ENCODE measurements at regions not wholly inside any gene's neighbourhood (a gene's known extent, or its start where the extent isn't known, plus 50 kb on each side); places are given as distances from the start of the nearest gene placed in this dataset.

DNA sequence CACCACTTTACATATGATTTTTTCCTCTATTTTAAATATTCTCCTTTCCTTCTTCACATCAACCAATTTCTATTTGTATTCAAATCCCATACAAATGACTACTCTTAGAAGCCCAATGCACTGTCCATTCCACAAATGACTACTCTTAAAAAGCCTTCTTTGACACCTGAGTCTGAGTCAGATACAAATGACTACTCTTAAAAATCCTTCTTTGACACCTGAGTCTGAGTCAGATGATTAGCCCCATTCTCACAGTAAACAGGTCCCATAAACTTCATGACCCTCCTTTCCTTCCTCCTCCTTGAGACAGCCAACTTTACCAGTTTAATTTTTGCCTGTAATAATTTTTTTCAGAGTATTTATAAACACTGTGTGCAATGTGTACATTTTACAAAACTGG, 231.3 kb upstream of the USP25 start (continued):
- TF ChIP-seq, protein P1, sequence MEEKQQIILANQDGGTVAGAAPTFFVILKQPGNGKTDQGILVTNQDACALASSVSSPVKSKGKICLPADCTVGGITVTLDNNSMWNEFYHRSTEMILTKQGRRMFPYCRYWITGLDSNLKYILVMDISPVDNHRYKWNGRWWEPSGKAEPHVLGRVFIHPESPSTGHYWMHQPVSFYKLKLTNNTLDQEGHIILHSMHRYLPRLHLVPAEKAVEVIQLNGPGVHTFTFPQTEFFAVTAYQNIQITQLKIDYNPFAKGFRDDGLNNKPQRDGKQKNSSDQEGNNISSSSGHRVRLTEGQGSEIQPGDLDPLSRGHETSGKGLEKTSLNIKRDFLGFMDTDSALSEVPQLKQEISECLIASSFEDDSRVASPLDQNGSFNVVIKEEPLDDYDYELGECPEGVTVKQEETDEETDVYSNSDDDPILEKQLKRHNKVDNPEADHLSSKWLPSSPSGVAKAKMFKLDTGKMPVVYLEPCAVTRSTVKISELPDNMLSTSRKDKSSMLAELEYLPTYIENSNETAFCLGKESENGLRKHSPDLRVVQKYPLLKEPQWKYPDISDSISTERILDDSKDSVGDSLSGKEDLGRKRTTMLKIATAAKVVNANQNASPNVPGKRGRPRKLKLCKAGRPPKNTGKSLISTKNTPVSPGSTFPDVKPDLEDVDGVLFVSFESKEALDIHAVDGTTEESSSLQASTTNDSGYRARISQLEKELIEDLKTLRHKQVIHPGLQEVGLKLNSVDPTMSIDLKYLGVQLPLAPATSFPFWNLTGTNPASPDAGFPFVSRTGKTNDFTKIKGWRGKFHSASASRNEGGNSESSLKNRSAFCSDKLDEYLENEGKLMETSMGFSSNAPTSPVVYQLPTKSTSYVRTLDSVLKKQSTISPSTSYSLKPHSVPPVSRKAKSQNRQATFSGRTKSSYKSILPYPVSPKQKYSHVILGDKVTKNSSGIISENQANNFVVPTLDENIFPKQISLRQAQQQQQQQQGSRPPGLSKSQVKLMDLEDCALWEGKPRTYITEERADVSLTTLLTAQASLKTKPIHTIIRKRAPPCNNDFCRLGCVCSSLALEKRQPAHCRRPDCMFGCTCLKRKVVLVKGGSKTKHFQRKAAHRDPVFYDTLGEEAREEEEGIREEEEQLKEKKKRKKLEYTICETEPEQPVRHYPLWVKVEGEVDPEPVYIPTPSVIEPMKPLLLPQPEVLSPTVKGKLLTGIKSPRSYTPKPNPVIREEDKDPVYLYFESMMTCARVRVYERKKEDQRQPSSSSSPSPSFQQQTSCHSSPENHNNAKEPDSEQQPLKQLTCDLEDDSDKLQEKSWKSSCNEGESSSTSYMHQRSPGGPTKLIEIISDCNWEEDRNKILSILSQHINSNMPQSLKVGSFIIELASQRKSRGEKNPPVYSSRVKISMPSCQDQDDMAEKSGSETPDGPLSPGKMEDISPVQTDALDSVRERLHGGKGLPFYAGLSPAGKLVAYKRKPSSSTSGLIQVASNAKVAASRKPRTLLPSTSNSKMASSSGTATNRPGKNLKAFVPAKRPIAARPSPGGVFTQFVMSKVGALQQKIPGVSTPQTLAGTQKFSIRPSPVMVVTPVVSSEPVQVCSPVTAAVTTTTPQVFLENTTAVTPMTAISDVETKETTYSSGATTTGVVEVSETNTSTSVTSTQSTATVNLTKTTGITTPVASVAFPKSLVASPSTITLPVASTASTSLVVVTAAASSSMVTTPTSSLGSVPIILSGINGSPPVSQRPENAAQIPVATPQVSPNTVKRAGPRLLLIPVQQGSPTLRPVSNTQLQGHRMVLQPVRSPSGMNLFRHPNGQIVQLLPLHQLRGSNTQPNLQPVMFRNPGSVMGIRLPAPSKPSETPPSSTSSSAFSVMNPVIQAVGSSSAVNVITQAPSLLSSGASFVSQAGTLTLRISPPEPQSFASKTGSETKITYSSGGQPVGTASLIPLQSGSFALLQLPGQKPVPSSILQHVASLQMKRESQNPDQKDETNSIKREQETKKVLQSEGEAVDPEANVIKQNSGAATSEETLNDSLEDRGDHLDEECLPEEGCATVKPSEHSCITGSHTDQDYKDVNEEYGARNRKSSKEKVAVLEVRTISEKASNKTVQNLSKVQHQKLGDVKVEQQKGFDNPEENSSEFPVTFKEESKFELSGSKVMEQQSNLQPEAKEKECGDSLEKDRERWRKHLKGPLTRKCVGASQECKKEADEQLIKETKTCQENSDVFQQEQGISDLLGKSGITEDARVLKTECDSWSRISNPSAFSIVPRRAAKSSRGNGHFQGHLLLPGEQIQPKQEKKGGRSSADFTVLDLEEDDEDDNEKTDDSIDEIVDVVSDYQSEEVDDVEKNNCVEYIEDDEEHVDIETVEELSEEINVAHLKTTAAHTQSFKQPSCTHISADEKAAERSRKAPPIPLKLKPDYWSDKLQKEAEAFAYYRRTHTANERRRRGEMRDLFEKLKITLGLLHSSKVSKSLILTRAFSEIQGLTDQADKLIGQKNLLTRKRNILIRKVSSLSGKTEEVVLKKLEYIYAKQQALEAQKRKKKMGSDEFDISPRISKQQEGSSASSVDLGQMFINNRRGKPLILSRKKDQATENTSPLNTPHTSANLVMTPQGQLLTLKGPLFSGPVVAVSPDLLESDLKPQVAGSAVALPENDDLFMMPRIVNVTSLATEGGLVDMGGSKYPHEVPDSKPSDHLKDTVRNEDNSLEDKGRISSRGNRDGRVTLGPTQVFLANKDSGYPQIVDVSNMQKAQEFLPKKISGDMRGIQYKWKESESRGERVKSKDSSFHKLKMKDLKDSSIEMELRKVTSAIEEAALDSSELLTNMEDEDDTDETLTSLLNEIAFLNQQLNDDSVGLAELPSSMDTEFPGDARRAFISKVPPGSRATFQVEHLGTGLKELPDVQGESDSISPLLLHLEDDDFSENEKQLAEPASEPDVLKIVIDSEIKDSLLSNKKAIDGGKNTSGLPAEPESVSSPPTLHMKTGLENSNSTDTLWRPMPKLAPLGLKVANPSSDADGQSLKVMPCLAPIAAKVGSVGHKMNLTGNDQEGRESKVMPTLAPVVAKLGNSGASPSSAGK (IDR thresholded peaks at IDR 0.05), result no peak
- TF ChIP-seq NFXL1 (CRISPR knock-in tag; IDR thresholded peaks at IDR 0.05) (no peak), ZNF76 (CRISPR knock-in tag; IDR thresholded peaks at IDR 0.05; ENCODE audit: borderline replicate concordance) (no peak), HDAC3 (IDR thresholded peaks at IDR 0.05; ENCODE audit: borderline replicate concordance, partially characterized antibody) (no peak), KLF10 (CRISPR knock-in tag; IDR thresholded peaks at IDR 0.05) (no peak), ARID1B (IDR thresholded peaks at IDR 0.05) (no peak), MXI1 (IDR thresholded peaks at IDR 0.05; ENCODE audit: low read depth, low read length) (no peak), RBFOX2 (IDR thresholded peaks at IDR 0.05; ENCODE audit: low read depth, low read length) (no peak)
- TF ChIP-seq, protein P2, sequence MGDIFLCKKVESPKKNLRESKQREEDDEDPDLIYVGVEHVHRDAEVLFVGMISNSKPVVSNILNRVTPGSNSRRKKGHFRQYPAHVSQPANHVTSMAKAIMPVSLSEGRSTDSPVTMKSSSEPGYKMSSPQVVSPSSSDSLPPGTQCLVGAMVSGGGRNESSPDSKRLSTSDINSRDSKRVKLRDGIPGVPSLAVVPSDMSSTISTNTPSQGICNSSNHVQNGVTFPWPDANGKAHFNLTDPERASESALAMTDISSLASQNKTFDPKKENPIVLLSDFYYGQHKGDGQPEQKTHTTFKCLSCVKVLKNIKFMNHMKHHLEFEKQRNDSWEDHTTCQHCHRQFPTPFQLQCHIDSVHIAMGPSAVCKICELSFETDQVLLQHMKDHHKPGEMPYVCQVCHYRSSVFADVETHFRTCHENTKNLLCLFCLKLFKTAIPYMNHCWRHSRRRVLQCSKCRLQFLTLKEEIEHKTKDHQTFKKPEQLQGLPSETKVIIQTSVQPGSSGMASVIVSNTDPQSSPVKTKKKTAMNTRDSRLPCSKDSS (IDR thresholded peaks at IDR 0.05; ENCODE audit: low read depth, partially characterized antibody), result no peak
